Osteoblast (primary cell): ENCODE measurements at regions not wholly inside any gene's neighbourhood (a gene's known extent, or its start where the extent isn't known, plus 50 kb on each side); places are given as distances from the start of the nearest gene placed in this dataset.

Source experiments
- DNase-seq: peaks from one replicate; pipeline ENCODE4 v3.0.0; 2011; ENCODE audit warnings: low spot score, mixed read lengths; ENCODE audit not compliant: insufficient read length; ENCODE audit errors: missing footprints
- H2AFZ ChIP-seq: 2 replicates; pipeline ENCODE4 v1.6.0; 2011; ENCODE audit warnings: mild to moderate bottlenecking, low read length
- H3K27ac ChIP-seq: 2 replicates; pipeline ENCODE4 v1.5.1; 2011; ENCODE audit warnings: mild to moderate bottlenecking, low read depth, low read length, moderate library complexity
- H3K27me3 ChIP-seq: 2 replicates; pipeline ENCODE4 v1.6.0; 2012; ENCODE audit warnings: mild to moderate bottlenecking, control low read depth, inconsistent platforms, low read length, moderate library complexity; ENCODE audit not compliant: insufficient read depth
- H3K36me3 ChIP-seq: 2 replicates; pipeline ENCODE4 v1.5.1; 2011; ENCODE audit warnings: mild to moderate bottlenecking, low read length, control low read depth, moderate library complexity; ENCODE audit not compliant: insufficient read depth
- H3K4me1 ChIP-seq: 2 replicates; pipeline ENCODE4 v1.5.1; 2011; ENCODE audit warnings: mild to moderate bottlenecking, low read length, control low read depth, moderate library complexity; ENCODE audit not compliant: insufficient read depth
- H3K4me2 ChIP-seq: 2 replicates; pipeline ENCODE4 v1.6.0; 2011; ENCODE audit warnings: mild to moderate bottlenecking, low read length; ENCODE audit not compliant: insufficient read depth
- H3K4me3 ChIP-seq: fragments of 200-600 bp; sonication (generic); 3 replicates; pipeline ENCODE4 v1.5.1; 2012; ENCODE audit warnings: mild to moderate bottlenecking, low read length, inconsistent platforms; ENCODE audit not compliant: insufficient read depth
- H3K79me2 ChIP-seq: 2 replicates; pipeline ENCODE4 v1.6.0; 2012; ENCODE audit warnings: mild to moderate bottlenecking, low read length, control low read depth, inconsistent platforms; ENCODE audit not compliant: insufficient read depth
- H3K9me3 ChIP-seq: 2 replicates; pipeline ENCODE4 v1.5.1; 2011; ENCODE audit warnings: low read depth, low read length, control low read depth
- H4K20me1 ChIP-seq: 2 replicates; pipeline ENCODE4 v1.6.0; 2012; ENCODE audit warnings: mild to moderate bottlenecking, low read length, control low read depth; ENCODE audit not compliant: insufficient read depth
- TF ChIP-seq, protein P1 (sequence below): IDR thresholded peaks from 2 replicates; pipeline ENCODE4 v1.5.1; 2011; ENCODE audit warnings: mild to moderate bottlenecking, low read depth, low read length, moderate library complexity; ENCODE audit errors: extremely low read depth

DNA sequence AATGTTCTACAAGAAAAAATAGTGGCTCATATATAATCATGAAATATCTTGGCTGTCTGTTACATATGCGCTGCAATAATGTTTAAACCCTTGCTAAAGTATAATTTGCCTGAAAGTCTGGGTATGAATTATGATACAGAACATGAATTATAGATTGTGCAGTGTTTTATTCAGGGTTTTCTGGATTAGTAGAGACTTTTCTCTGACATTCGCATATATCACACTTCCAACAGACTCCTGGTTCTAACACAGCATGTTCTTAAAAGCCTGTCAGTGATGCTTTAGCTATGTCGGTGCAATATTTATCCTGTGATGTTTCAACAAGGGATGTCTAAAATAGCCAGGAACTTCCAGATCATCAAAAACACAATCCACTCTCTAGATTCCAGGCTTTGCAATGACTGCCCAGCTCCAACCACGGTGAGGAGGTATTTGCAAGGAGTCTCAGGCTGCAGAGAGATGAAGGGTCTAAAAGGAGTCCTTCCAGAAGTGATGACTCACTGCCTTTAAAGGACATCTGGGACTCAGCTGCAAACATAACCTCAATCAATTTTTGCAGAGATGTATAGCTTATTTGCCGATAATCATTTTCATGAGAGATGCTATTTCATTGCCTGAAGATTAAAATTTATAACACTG lies 69.4 kb downstream of the RWDD4 start:
- no peak overlapping the region for H2AFZ ChIP-seq
- no peaks in the 10 kb centered on the region for H3K79me2 ChIP-seq
- H3K4me2 ChIP-seq: no peak overlapping the region
- no peaks in the 10 kb centered on the region for H3K9me3 ChIP-seq
- no peaks in the 10 kb centered on the region for H3K36me3 ChIP-seq
- TF ChIP-seq, protein P1, sequence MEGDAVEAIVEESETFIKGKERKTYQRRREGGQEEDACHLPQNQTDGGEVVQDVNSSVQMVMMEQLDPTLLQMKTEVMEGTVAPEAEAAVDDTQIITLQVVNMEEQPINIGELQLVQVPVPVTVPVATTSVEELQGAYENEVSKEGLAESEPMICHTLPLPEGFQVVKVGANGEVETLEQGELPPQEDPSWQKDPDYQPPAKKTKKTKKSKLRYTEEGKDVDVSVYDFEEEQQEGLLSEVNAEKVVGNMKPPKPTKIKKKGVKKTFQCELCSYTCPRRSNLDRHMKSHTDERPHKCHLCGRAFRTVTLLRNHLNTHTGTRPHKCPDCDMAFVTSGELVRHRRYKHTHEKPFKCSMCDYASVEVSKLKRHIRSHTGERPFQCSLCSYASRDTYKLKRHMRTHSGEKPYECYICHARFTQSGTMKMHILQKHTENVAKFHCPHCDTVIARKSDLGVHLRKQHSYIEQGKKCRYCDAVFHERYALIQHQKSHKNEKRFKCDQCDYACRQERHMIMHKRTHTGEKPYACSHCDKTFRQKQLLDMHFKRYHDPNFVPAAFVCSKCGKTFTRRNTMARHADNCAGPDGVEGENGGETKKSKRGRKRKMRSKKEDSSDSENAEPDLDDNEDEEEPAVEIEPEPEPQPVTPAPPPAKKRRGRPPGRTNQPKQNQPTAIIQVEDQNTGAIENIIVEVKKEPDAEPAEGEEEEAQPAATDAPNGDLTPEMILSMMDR: no peak
- no peaks in the 10 kb centered on the region for H4K20me1 ChIP-seq
- no peak overlapping the region for H3K4me3 ChIP-seq
- H3K4me1 ChIP-seq: no peaks in the 10 kb centered on the region
- no peak overlapping the region for H3K27ac ChIP-seq
- DNase-seq: no peak
- peaks cover 2% of the 10 kb centered on the region for H3K27me3 ChIP-seq
